Upper lobe of left lung (tissue), 6 donors: ENCODE measurements at regions not wholly inside any gene's neighbourhood (a gene's known extent, or its start where the extent isn't known, plus 50 kb on each side); places are given as distances from the start of the nearest gene placed in this dataset.

Experiments used
- ATAC-seq, 2 donors: fragments of 200-7000 bp; cut with Tn5 transposase; one replicate each; pipeline ENCODE4 v1.9.1; 2022; ENCODE audit warnings: mild to moderate bottlenecking in 2 of 2, moderate library complexity in 2 of 2; ENCODE audit not compliant: low FRiP score in 2 of 2
- DNase-seq, 2 donors: peaks; one replicate each; pipeline ENCODE4 v3.0.0-alpha.2; 2019 to 2020
- H3K27ac ChIP-seq, 4 donors: fragments of 200-600 bp; sonication (generic); one replicate each; pipeline ENCODE4 v1.5.1; 2016 to 2019
- H3K27me3 ChIP-seq, 4 donors: fragments of 200-600 bp; sonication (generic); one replicate each; pipeline ENCODE4 v1.5.1; 2017 to 2019
- H3K36me3 ChIP-seq, 4 donors: fragments of 200-600 bp; sonication (generic); one replicate each; pipeline ENCODE4 v1.5.1; 2016 to 2019
- H3K4me1 ChIP-seq, 4 donors: fragments of 200-600 bp; sonication (generic); one replicate each; pipeline ENCODE4 v1.5.1; 2018 to 2019
- H3K4me3 ChIP-seq, 4 donors: fragments of 200-600 bp; sonication (generic); one replicate each; pipeline ENCODE4 v1.5.1; 2017 to 2019; ENCODE audit warnings: mild to moderate bottlenecking in 2 of 4, moderate library complexity in 1 of 4
- H3K9me3 ChIP-seq, 4 donors: fragments of 200-600 bp; sonication (generic); one replicate each; pipeline ENCODE4 v1.5.1; 2018 to 2019
- CTCF ChIP-seq, 6 experiments: fragments of 450-650 bp in 4 of 6; fragments of 200-600 bp in 2 of 6; sonication (generic) in 2 of 6; IDR thresholded peaks; one replicate each; pipeline ENCODE4 v1.5.1; 2016 to 2019; ENCODE audit warnings: antibody characterized with exemption in 6 of 6
- EP300 ChIP-seq, 4 donors: sonication (generic); formaldehyde crosslinking; IDR thresholded peaks; one replicate each; pipeline ENCODE4 v1.5.1; 2017; ENCODE audit warnings: antibody characterized with exemption in 4 of 4, control low read depth in 2 of 4
- POLR2A ChIP-seq, 4 donors: fragments of 450-650 bp; IDR thresholded peaks; one replicate each; pipeline ENCODE4 v1.5.1; 2016 to 2017; ENCODE audit warnings: antibody characterized with exemption in 4 of 4, mild to moderate bottlenecking in 2 of 4
- POLR2AphosphoS5 ChIP-seq, 2 donors: sonication (generic); formaldehyde crosslinking; IDR thresholded peaks; one replicate each; pipeline ENCODE4 v1.5.1; 2017; ENCODE audit warnings: antibody characterized with exemption in 2 of 2
- WGBS, 2 donors: methylation state at CpG; one replicate each; pipeline ENCODE4 v1.1.5; 2017 to 2018; 5-methylcytosine and 5-hydroxymethylcytosine counted together
- donor health status: DM: no; HTN: no; CAD: no; lungs with moderate emphysema.
- donor health status: DM: no; HTN: yes; CAD: no; lungs with severe emphysema.

DNA sequence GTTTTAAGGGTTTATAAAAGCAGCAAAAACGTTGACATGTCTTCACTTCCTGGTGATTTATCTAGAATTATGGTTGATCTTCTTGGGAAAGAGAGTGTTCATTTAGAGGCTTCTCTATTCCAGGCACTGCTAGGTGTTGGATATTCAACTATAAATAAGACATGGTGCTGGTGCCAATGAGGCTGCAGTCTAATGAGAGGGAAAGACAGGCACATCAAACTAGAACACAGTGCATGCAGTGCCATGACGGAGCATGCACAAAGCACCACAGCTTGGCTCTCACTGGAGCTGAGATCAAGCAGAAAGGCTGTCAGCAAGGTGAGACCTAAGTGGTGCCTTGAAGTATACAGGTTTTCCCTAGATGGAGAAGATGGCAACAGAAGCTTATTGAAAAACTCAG lies 126.5 kb downstream of the RMI1 start:
- Histone ChIP-seq H3K9me3 (no peaks in the 10 kb centered on the region), H3K27ac (no peak overlapping the region), H3K36me3 (no peaks in the 10 kb centered on the region), H3K4me3 (no peak overlapping the region), H3K27me3 (peaks cover 0 to 1% (median 0%) of the 10 kb centered on the region in 4 donors), H3K4me1 (no peaks in the 10 kb centered on the region)
- ATAC-seq = no peak
- no peak for DNase-seq
- 53 to 64% methylated on average over 2 of the region's 2 CpGs for WGBS, 2 donors
- TF ChIP-seq POLR2A (IDR thresholded peaks at IDR 0.05) (no peak), POLR2AphosphoS5 (IDR thresholded peaks at IDR 0.05) (no peak), EP300 (IDR thresholded peaks at IDR 0.05) (no peak), CTCF (IDR thresholded peaks at IDR 0.05) (no peak)

DNA sequence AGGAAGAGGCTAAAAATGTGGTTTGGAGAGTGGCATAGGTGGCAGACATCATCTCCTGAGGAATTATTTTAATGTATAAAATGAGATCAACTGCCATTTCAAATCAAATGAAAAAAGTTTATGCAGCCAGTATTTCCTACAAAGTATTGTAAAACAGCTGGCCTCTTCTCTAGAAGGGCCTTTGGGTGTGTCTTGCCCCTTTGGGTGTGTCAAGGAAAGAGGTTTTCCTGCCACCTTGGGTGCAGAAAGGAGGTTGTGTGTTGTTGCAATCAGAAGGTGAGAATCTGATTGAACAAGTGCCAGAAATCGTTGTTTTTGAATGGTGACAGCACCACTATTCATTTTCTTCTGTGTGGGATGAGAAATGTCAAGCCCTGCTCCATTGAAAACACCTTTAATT lies 127.4 kb downstream of the RMI1 start:
- H3K36me3 ChIP-seq = no peaks in the 10 kb centered on the region
- TF ChIP-seq POLR2AphosphoS5 (IDR thresholded peaks at IDR 0.05) (no peak), POLR2A (IDR thresholded peaks at IDR 0.05) (no peak), EP300 (IDR thresholded peaks at IDR 0.05) (no peak), CTCF (IDR thresholded peaks at IDR 0.05) (no peak)
- H3K4me3 ChIP-seq = no peak overlapping the region
- DNase-seq (no peak), ATAC-seq (no peak)
- no peaks in the 10 kb centered on the region for H3K4me1 ChIP-seq
- no peak overlapping the region for H3K27ac ChIP-seq
- whole genome bisulfite sequencing, 2 donors = 18 to 36% methylated on average over 1 of the region's 1 CpG
- no peaks in the 10 kb centered on the region for H3K9me3 ChIP-seq
- H3K27me3 ChIP-seq = no peaks in the 10 kb centered on the region

DNA sequence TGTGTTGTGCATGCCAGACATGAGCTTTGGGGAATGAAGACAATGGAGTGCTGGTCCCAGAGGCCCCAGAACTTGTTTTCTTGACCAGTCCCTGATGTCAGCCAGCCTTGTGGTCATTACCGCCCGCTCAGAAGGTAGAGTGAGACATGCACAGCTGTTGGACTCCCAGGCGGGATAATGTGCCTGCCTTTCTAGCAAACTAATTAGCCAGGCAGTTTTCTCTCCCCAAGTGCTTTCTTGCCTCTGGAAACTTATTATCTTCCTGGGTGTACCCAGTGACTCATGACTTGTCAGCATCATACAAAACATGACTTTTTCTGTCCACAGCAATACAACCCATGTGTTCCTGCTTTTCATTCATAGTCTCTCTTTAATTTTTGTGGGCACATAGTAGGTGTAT lies 131.1 kb downstream of the RMI1 start:
- H3K27me3 ChIP-seq = no peaks in the 10 kb centered on the region
- DNase-seq = no peak
- no peaks in the 10 kb centered on the region for H3K36me3 ChIP-seq
- no peak overlapping the region for H3K27ac ChIP-seq
- no peak overlapping the region for H3K4me3 ChIP-seq
- H3K9me3 ChIP-seq = peaks cover 0 to 6% (median 0%) of the 10 kb centered on the region in 4 donors
- WGBS, 2 donors = 94 to 96% methylated on average over 3 of the region's 3 CpGs
- no peak for ATAC-seq
- TF ChIP-seq CTCF (IDR thresholded peaks at IDR 0.05) (no peak), POLR2AphosphoS5 (IDR thresholded peaks at IDR 0.05) (no peak), EP300 (IDR thresholded peaks at IDR 0.05) (no peak), POLR2A (IDR thresholded peaks at IDR 0.05) (no peak)
- H3K4me1 ChIP-seq = no peaks in the 10 kb centered on the region

GRCh38 chr9:84121991-84122523 lies 141.5 kb downstream of the RMI1 start:
- H3K27ac ChIP-seq = no peak overlapping the region
- H3K27me3 ChIP-seq = no peaks in the 10 kb centered on the region
- no peaks in the 10 kb centered on the region for H3K36me3 ChIP-seq
- DNase-seq (no peak), ATAC-seq (no peak)
- peaks cover 0 to 3% (median 0%) of the 10 kb centered on the region in 4 donors for H3K4me1 ChIP-seq
- no peaks in the 10 kb centered on the region for H3K9me3 ChIP-seq
- WGBS, 2 donors = 35 to 60% methylated on average over 1 of the region's 1 CpG
- TF ChIP-seq POLR2AphosphoS5 (IDR thresholded peaks at IDR 0.05) = no peak
- no peak overlapping the region for H3K4me3 ChIP-seq

GRCh38 chr9:84122572-84122971 lies 142.0 kb downstream of the RMI1 start:
- Histone ChIP-seq H3K4me3 (no peak overlapping the region), H3K4me1 (peaks cover 0 to 3% (median 0%) of the 10 kb centered on the region in 4 donors), H3K36me3 (no peaks in the 10 kb centered on the region), H3K27ac (no peak overlapping the region), H3K9me3 (no peaks in the 10 kb centered on the region), H3K27me3 (no peaks in the 10 kb centered on the region)
- no peak for DNase-seq
- WGBS, 2 donors = 65 to 79% methylated on average over 1 of the region's 1 CpG
- no peak for TF ChIP-seq CTCF (IDR thresholded peaks at IDR 0.05)
- TF ChIP-seq POLR2A (IDR thresholded peaks at IDR 0.05) = no peak
- TF ChIP-seq EP300 (IDR thresholded peaks at IDR 0.05) = no peak
- no peak for TF ChIP-seq POLR2AphosphoS5 (IDR thresholded peaks at IDR 0.05)
- ATAC-seq = no peak
